OCI-LY3 (cell line): ENCODE measurements at regions not wholly inside any gene's neighbourhood (a gene's known extent, or its start where the extent isn't known, plus 50 kb on each side); places are given as distances from the start of the nearest gene placed in this dataset.

Experiments used
- EZH2phosphoT487 ChIP-seq: fragments of 200-600 bp; shearing (Covaris generic); IDR thresholded peaks from 2 replicates; pipeline ENCODE4 v1.6.1; 2018; ENCODE audit warnings: antibody characterized with exemption, mixed run types, low read depth
- TF ChIP-seq, protein P1 (sequence below): fragments of 200-600, 300-600 bp; sonication (generic); IDR thresholded peaks from 2 replicates; pipeline ENCODE4 v1.5.1; 2014; ENCODE audit warnings: antibody characterized with exemption, low read length, low read depth

DNA sequence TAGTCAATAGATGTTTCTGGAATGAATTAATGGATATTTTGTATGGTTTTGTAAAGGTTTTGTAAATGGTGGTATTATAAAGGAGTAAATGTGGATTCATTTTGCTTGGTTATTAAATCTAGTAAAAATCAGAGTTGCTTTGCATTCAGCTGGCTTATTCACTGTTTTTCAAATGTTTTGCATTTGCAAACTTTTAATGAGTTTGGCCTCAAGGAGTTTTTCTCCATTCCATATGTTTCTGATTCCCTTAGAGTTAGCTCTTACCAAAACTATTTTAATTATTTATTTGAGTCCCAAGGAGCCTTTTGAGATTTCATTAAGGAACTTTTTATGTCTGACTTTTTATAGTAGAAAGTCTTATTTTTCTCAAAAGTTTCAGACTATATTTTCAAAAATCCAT lies 992.2 kb downstream of the DIPK2A start:
- TF ChIP-seq, protein P1, sequence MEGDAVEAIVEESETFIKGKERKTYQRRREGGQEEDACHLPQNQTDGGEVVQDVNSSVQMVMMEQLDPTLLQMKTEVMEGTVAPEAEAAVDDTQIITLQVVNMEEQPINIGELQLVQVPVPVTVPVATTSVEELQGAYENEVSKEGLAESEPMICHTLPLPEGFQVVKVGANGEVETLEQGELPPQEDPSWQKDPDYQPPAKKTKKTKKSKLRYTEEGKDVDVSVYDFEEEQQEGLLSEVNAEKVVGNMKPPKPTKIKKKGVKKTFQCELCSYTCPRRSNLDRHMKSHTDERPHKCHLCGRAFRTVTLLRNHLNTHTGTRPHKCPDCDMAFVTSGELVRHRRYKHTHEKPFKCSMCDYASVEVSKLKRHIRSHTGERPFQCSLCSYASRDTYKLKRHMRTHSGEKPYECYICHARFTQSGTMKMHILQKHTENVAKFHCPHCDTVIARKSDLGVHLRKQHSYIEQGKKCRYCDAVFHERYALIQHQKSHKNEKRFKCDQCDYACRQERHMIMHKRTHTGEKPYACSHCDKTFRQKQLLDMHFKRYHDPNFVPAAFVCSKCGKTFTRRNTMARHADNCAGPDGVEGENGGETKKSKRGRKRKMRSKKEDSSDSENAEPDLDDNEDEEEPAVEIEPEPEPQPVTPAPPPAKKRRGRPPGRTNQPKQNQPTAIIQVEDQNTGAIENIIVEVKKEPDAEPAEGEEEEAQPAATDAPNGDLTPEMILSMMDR = no peak
- no peak for TF ChIP-seq EZH2phosphoT487
